ENCODE measurements at regions not wholly inside any gene's neighbourhood (a gene's known extent, or its start where the extent isn't known, plus 50 kb on each side); places are given as distances from the start of the nearest gene placed in this dataset.

DNA sequence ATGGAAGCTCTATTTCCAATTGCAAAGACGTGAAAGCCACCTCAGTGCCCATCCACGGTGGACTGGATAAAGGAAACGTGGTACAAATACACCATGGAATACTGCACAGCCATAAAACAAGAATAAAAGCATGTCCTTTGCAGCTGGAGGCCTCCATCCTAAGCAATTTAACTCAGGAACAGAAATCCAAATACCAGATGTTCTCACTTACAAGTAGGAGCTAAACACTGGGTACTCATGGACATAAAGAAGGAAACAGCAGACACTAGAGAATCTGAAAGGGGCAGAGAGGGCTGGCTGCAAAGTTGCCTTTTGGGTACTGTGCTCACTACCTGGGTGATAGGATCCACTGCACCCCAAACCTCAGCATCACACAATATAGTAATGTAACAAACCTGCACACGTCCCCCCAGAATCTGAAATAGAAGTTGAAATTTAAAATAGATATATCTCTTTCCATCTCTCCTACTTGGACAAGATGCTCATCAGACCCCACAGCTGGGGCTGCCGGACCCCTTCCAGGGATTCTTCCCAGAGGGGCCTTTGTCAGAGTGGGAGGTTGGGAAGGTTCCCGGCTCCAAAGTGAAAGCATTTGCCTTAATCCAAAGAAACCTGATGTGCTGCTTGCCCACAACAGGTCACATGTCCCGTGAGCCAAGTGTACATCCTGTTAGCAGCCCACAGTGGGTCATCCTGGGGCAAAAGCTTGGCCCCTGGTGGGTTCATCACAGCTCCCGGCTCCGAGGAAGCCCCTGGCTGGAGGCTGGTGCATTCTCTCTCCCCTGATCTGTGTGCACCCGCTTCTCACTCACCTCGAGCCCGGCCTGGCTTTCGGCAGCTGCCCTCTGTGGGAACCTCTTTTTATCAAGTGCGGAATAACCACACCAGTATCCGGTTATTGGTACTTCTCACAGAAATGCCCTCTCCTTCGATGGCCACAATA is 172.3 kb upstream of the PPP2R2D start:
- no peak for DNase-seq (ENCODE audit: low read depth in 2 of 2, low spot score in 1 of 2)

GRCh38 chr10:131729361-131729760 is 171.4 kb upstream of the PPP2R2D start:
- no peak for DNase-seq (ENCODE audit: low read depth in 2 of 2, low spot score in 1 of 2)

DNA sequence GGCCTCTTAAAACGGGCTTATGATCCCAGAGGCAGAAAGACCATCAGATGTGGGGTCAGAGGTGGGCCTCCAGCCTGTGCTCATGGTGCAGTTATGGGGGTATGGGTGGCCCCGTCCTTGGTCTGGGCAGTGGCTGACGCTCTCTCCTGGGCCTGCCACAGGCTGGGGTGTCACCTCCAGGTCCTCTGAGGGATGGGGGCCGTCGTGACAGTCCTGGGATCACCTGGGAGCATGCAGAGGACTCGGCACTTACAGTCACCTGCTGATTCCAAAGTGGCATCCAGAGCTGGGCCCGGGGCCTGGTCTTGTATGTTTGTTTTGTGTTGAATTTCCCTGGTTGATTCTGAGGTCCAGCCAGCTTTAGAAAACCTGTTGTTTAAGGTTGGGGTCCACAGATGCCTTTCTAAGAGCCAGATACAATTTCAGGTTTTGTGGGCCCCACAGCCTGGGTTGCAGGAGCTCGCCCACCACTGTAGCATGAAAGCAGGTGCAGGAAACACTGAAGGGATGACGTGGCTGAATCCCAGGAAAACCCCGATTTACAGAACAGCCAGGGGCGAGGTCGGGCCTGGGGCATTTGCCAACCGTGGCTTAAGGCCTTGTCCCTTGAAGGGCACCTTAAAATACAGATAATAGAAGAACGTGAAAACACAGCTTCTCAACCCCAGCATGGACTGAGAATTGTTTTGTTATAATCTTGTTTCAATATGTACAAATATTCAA is 170.7 kb upstream of the PPP2R2D start:
- DNase-seq (ENCODE audit: low read depth in 2 of 2, low spot score in 1 of 2): no peak

GRCh38 chr10:131730771-131731497 is 169.9 kb upstream of the PPP2R2D start:
- no peak for DNase-seq (ENCODE audit: low read depth in 2 of 2, low spot score in 1 of 2)

- DNase-seq (ENCODE audit: low read depth in 2 of 2, low spot score in 1 of 2): no peak
Measured at GRCh38 chr10:131731780-131732630, 168.8 kb upstream of the PPP2R2D start.

DNA sequence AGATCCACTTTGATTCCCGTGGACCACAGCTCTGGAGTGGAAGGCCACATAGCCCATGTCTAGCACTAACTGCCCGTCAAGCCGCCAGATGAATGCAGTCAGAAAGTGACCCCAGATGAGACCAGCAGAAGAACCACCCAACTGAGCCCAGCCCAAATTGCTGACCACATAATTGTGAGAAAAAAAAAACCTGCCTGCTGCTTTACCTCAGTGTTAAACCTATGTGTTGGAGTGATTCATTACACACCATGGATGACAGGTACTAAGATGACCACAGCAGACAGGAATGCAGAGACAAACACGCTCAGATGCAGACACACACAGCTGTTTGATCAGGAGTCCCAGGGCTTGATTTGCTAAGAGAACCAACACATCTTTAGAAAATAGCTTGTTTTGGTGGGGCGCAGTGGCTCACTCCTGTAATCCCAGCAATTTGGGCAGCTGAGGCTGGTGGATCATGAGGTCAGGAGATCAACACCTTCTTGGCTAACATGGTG is 168.1 kb upstream of the PPP2R2D start:
- DNase-seq (ENCODE audit: low read depth in 2 of 2, low spot score in 1 of 2): no peak

GRCh38 chr10:131733596-131733995 is 167.2 kb upstream of the PPP2R2D start:
- DNase-seq (ENCODE audit: low read depth in 2 of 2, low spot score in 1 of 2): no peak

- no peak for DNase-seq (ENCODE audit: low read depth in 2 of 2, low spot score in 1 of 2)
Measured at GRCh38 chr10:131735577-131735976, 165.2 kb upstream of the PPP2R2D start.

GRCh38 chr10:131736321-131736980 is 164.4 kb upstream of the PPP2R2D start:
- no peak for DNase-seq (ENCODE audit: low read depth in 2 of 2, low spot score in 1 of 2)

GRCh38 chr10:131737543-131738395 is 163.0 kb upstream of the PPP2R2D start:
- no peak for DNase-seq (ENCODE audit: low read depth in 2 of 2, low spot score in 1 of 2)

- DNase-seq (ENCODE audit: low read depth in 2 of 2, low spot score in 1 of 2): no peak
Measured at GRCh38 chr10:131738396-131738735, 162.4 kb upstream of the PPP2R2D start.

DNA sequence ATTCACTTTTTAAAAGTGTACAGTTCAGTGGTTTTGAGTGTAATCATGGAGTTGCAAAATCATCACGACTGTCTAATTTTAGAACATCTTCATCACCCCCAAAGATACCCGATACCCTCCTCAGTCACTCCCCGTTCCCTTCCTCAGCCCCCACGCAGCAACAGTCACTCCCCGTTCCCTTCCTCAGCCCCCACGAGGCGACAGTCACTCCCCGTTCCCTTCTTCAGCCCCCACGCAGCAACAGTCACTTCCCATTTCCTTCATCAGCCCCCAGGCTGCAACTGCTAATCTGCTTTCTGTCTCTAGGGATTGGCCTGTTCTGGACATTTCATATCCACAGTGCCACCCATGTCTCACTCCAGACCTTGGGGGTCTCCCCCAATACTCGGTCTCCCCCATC is 161.6 kb upstream of the PPP2R2D start:
- no peak for DNase-seq (ENCODE audit: low read depth in 2 of 2, low spot score in 1 of 2)

GRCh38 chr10:131742500-131742951 is 158.3 kb upstream of the PPP2R2D start:
- DNase-seq (ENCODE audit: low read depth in 2 of 2, low spot score in 1 of 2): no peak

GRCh38 chr10:131743190-131744151 is 157.3 kb upstream of the PPP2R2D start:
- DNase-seq (ENCODE audit: low read depth in 2 of 2, low spot score in 1 of 2): no peak

GRCh38 chr10:131744346-131744745 is 156.5 kb upstream of the PPP2R2D start:
- DNase-seq (ENCODE audit: low read depth in 2 of 2, low spot score in 1 of 2): no peak

DNA sequence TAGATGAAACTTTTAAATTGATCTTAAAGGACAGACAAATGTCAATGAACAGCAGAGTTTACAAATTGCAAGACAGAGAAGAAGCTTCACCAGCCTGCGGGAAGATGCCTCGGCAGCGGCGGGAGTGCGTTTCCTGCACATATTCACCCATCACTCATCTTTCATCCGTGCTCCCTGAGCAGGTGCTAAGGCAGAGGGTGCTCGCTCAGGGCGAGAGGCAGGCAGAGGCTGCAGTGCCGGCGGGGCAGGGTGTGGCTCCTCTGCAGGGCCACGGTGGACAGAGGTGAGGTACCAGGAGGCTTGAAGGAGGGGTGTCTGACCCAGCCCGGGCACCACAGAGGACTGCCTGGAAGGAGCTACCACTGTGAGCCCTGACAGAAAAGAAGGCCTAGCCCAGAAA is 155.2 kb upstream of the PPP2R2D start:
- DNase-seq (ENCODE audit: low read depth in 2 of 2, low spot score in 1 of 2): no peak

DNA sequence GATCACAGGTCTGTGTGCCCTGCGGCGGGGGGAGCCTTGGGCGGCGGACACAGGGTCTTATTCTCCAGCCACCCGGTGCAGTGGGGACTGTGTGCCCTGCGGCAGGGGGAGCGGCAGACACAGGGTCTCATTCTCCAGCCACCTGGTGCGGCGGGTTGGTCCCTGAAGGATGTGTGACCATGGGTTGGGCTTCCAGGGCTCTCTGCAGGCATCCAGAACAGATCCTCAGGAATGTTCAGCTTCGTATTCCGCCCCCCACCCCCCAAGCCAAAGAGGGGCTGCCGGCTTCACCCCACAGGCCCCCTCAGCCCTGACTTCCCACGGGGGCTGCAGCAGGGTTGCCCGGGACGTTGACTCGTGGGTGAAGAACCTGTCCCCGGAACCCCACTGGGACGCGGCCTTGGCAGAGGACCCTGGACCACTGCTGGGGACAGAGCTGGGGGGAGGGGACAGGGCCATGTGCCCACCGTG is 154.5 kb upstream of the PPP2R2D start:
- no peak for DNase-seq (ENCODE audit: low read depth in 2 of 2, low spot score in 1 of 2)

DNA sequence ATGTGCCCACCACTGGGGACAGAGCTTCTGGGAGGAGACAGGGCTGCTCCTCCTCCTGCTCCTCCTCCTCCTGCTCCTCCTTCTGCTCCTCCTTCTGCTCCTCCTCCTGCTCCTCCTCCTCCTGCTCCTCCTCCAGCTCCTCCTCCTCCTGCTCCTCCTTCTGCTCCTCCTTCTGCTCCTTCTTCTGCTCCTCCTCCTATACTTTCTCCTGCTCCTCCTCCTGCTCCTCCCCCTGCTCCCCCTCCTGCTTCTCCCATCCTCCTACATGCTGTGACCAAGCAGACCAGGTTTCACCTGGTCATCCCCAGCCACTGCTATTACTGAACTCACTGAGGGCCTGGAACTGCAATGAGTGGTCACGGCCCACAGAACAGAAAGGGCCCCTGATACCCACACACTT is 154.0 kb upstream of the PPP2R2D start:
- no peak for DNase-seq (ENCODE audit: low read depth in 2 of 2, low spot score in 1 of 2)
